HEK293 (cell line): ENCODE measurements at regions not wholly inside any gene's neighbourhood (a gene's known extent, or its start where the extent isn't known, plus 50 kb on each side); places are given as distances from the start of the nearest gene placed in this dataset.
A peak's percentile ranks its signal among the peaks of the same experiment; 100 is the strongest.
"Not testable (repeated sequence)": the region's sequence is repeated elsewhere in the genome, so short reads cannot be mapped to it uniquely, and the experiment has no call there.

Experiments
- CTCF ChIA-PET: fragments of 350-600 bp; formaldehyde crosslinking; extraction: SDS; loops from one replicate; lab custom pipeline; 2021; ENCODE audit warnings: antibody characterized with exemption; lab: Yijun Ruan, JAX
- POLR2A ChIA-PET: fragments of 300-600 bp; formaldehyde crosslinking; extraction: SDS; loops from one replicate; lab custom pipeline; 2020; ENCODE audit warnings: antibody characterized with exemption, inconsistent platforms; lab: Yijun Ruan, JAX
- H3K27ac ChIP-seq: fragments of 200-500 bp; sonication (Bioruptor generic); 2 replicates; pipeline ENCODE4 v1.5.1; 2014; ENCODE audit warnings: low read depth, low read length, control low read depth, inconsistent platforms; ENCODE audit errors: extremely low read depth
- H3K36me3 ChIP-seq, 2 experiments: fragments of 200-500 bp in 1 of 2; sonication (Bioruptor generic) in 1 of 2; 1 replicate in 1 of 2; 2 replicates in 1 of 2; pipeline ENCODE4 v1.5.1; 2014 to 2017; ENCODE audit warnings: inconsistent platforms in 2 of 2, low read length in 2 of 2; ENCODE audit not compliant: control insufficient read depth in 2 of 2, insufficient read depth in 1 of 2
- H3K4me1 ChIP-seq: fragments of 200-500 bp; sonication (Bioruptor generic); 2 replicates; pipeline ENCODE4 v1.5.1; 2014; ENCODE audit warnings: mild to moderate bottlenecking, low read length, inconsistent platforms; ENCODE audit not compliant: control insufficient read depth, insufficient read depth
- H3K4me3 ChIP-seq: 2 replicates; pipeline ENCODE4 v1.5.1; 2011; ENCODE audit warnings: low read depth, mild to moderate bottlenecking, control low read depth, low read length, moderate library complexity
- H3K9me3 ChIP-seq: fragments of 200-500 bp; sonication (Bioruptor generic); 2 replicates; pipeline ENCODE4 v1.5.1; 2014; ENCODE audit warnings: low read depth, low read length, inconsistent platforms; ENCODE audit not compliant: control insufficient read depth, insufficient read depth
- BCL11A ChIP-seq: fragments of 450-650 bp; formaldehyde crosslinking; IDR thresholded peaks from 2 replicates; pipeline ENCODE4 v1.5.1; 2016; ENCODE audit warnings: low read depth, missing biosample characterization, missing genetic modification characterization
- GLIS2 ChIP-seq: fragments of 450-650 bp; formaldehyde crosslinking; IDR thresholded peaks from 2 replicates; pipeline ENCODE4 v1.5.1; 2016; ENCODE audit warnings: missing biosample characterization, missing genetic modification characterization
- ZBTB7A ChIP-seq: fragments of 450-650 bp; formaldehyde crosslinking; IDR thresholded peaks from 2 replicates; pipeline ENCODE4 v1.5.1; 2016; ENCODE audit warnings: low read depth, missing biosample characterization, missing genetic modification characterization
- ZNF23 ChIP-seq: fragments of 450-650 bp; formaldehyde crosslinking; IDR thresholded peaks from 2 replicates; pipeline ENCODE4 v1.5.1; 2016; ENCODE audit warnings: missing biosample characterization, missing genetic modification characterization, borderline replicate concordance
- ZNF335 ChIP-seq: fragments of 450-650 bp; formaldehyde crosslinking; conservative IDR thresholded peaks from 2 replicates; pipeline ENCODE4 v1.5.1; 2016; ENCODE audit warnings: missing biosample characterization, missing genetic modification characterization
- ZNF473 ChIP-seq: fragments of 450-650 bp; formaldehyde crosslinking; IDR thresholded peaks from 2 replicates; pipeline ENCODE4 v1.5.1; 2017; ENCODE audit warnings: missing biosample characterization, missing genetic modification characterization
- ZNF561 ChIP-seq: fragments of 450-650 bp; IDR thresholded peaks from 2 replicates; pipeline ENCODE4 v1.5.1; 2018; ENCODE audit warnings: missing biosample characterization, missing genetic modification characterization, borderline replicate concordance
- TF ChIP-seq, protein P1 (sequence below): fragments of 450-650 bp; formaldehyde crosslinking; IDR thresholded peaks from 2 replicates; pipeline ENCODE4 v1.5.1; 2016; ENCODE audit warnings: missing biosample characterization, missing genetic modification characterization
- TF ChIP-seq, protein P2 (sequence below): fragments of 450-650 bp; formaldehyde crosslinking; optimal IDR thresholded peaks from 2 replicates; pipeline ENCODE3; 2016; ENCODE audit warnings: missing biosample characterization, mild to moderate bottlenecking, missing genetic modification characterization
- TF ChIP-seq, protein P3 (sequence below): fragments of 450-650 bp; formaldehyde crosslinking; IDR thresholded peaks from 2 replicates; pipeline ENCODE4 v1.5.1; 2016; ENCODE audit warnings: missing biosample characterization, missing genetic modification characterization
- TF ChIP-seq, protein P4 (sequence below): fragments of 450-650 bp; formaldehyde crosslinking; IDR thresholded peaks from 2 replicates; pipeline ENCODE4 v1.5.1; 2016; ENCODE audit warnings: missing biosample characterization, missing genetic modification characterization
- TF ChIP-seq, protein P5 (sequence below): fragments of 450-650 bp; formaldehyde crosslinking; IDR thresholded peaks from 2 replicates; pipeline ENCODE4 v1.5.1; 2017; ENCODE audit warnings: missing biosample characterization, missing genetic modification characterization
- TF ChIP-seq, protein P6 (sequence below): fragments of 450-650 bp; formaldehyde crosslinking; IDR thresholded peaks from 2 replicates; pipeline ENCODE4 v1.5.1; 2016; ENCODE audit warnings: missing biosample characterization, missing genetic modification characterization

DNA sequence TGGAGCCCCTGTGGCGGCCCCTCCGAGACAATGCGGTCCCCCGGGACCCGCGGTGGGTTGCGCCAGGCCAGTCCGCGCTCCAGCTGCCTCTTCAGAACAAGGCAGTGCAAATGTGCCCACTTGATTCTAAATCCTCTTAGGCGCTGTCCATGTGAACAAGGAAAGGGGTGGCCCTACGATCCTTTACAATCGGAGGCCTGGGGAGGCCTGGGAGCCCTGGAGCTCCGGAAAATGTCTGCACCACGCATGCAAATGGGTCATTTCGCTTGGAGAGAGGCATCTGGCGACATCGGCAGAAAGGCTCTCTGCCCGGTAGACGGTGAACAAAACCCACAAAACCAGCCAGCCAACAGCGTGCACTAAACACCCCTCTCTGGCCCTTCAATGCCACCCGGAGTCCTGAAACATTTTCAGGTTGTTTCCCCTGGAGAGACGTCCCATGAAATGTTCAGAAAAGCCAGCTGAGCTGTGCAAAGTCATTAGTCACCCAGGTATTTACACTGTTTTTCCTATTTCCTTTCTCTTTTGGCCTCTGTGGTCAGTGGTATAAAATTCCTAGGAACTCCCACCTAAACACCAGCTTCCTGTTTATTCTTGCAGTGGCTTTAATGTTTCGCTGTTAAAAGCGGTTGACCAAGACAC is 102.8 kb upstream of the ZNF438 start (continued):
- TF ChIP-seq, protein P1, sequence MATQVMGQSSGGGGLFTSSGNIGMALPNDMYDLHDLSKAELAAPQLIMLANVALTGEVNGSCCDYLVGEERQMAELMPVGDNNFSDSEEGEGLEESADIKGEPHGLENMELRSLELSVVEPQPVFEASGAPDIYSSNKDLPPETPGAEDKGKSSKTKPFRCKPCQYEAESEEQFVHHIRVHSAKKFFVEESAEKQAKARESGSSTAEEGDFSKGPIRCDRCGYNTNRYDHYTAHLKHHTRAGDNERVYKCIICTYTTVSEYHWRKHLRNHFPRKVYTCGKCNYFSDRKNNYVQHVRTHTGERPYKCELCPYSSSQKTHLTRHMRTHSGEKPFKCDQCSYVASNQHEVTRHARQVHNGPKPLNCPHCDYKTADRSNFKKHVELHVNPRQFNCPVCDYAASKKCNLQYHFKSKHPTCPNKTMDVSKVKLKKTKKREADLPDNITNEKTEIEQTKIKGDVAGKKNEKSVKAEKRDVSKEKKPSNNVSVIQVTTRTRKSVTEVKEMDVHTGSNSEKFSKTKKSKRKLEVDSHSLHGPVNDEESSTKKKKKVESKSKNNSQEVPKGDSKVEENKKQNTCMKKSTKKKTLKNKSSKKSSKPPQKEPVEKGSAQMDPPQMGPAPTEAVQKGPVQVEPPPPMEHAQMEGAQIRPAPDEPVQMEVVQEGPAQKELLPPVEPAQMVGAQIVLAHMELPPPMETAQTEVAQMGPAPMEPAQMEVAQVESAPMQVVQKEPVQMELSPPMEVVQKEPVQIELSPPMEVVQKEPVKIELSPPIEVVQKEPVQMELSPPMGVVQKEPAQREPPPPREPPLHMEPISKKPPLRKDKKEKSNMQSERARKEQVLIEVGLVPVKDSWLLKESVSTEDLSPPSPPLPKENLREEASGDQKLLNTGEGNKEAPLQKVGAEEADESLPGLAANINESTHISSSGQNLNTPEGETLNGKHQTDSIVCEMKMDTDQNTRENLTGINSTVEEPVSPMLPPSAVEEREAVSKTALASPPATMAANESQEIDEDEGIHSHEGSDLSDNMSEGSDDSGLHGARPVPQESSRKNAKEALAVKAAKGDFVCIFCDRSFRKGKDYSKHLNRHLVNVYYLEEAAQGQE (tag by site-specific recombination), result peak; percentile 52
- TF ChIP-seq ZBTB7A (tag by site-specific recombination) (no peak), ZNF561 (tag by site-specific recombination) (0 out of 2 replicates have a peak, but pooled peaks have one; percentile 17), ZNF335 (peak; percentile 42; the same call in 1 of the 2 replicates)
- TF ChIP-seq, protein P2, sequence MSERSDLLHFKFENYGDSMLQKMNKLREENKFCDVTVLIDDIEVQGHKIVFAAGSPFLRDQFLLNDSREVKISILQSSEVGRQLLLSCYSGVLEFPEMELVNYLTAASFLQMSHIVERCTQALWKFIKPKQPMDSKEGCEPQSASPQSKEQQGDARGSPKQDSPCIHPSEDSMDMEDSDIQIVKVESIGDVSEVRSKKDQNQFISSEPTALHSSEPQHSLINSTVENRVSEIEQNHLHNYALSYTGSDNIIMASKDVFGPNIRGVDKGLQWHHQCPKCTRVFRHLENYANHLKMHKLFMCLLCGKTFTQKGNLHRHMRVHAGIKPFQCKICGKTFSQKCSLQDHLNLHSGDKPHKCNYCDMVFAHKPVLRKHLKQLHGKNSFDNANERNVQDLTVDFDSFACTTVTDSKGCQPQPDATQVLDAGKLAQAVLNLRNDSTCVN (tag by site-specific recombination), result peak; percentile 7
- TF ChIP-seq, all 188 proteins: peak for 7

DNA sequence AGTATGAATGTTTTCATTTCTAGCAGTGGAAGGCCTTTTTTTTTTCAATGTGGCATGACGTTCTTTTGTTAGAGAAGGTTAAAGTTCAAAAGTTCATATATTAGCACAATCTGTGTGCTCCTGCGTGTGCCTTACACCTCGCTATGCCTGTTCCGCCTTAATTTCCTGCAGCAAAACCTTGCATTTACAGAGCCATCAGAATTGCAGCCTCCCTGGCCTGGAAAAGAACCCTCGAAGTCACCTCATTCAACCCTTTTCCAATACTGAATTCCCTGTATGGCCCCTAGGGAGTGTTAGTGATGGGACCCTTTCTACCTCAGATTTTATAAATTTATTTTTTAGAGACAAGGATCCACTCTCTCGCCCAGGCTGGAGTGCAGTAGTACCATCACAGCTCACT is 103.5 kb upstream of the ZNF438 start:
- POLR2A ChIA-PET, result no interaction called here
- Histone ChIP-seq H3K4me1 (peaks cover 13% of the 10 kb centered on the region), H3K4me3 (no peak overlapping the region), H3K9me3 (no peaks in the 10 kb centered on the region), H3K27ac (no peak overlapping the region), H3K36me3 (no peaks in the 10 kb centered on the region)
- CTCF ChIA-PET, result no interaction called here
- TF ChIP-seq, protein P3, sequence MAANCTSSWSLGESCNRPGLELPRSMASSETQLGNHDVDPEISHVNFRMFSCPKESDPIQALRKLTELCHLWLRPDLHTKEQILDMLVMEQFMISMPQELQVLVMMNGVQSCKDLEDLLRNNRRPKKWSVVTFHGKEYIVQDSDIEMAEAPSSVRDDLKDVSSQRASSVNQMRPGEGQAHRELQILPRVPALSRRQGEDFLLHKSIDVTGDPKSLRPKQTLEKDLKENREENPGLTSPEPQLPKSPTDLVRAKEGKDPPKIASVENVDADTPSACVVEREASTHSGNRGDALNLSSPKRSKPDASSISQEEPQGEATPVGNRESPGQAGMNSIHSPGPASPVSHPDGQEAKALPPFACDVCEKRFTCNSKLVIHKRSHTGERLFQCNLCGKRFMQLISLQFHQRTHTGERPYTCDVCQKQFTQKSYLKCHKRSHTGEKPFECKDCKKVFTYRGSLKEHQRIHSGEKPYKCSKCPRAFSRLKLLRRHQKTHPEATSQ, result no peak
- no peak for TF ChIP-seq BCL11A
- TF ChIP-seq, protein P4, sequence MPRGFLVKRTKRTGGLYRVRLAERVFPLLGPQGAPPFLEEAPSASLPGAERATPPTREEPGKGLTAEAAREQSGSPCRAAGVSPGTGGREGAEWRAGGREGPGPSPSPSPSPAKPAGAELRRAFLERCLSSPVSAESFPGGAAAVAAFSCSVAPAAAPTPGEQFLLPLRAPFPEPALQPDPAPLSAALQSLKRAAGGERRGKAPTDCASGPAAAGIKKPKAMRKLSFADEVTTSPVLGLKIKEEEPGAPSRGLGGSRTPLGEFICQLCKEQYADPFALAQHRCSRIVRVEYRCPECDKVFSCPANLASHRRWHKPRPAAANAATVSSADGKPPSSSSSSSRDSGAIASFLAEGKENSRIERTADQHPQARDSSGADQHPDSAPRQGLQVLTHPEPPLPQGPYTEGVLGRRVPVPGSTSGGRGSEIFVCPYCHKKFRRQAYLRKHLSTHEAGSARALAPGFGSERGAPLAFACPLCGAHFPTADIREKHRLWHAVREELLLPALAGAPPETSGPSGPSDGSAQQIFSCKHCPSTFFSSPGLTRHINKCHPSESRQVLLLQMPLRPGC, result no peak
- TF ChIP-seq, protein P5, sequence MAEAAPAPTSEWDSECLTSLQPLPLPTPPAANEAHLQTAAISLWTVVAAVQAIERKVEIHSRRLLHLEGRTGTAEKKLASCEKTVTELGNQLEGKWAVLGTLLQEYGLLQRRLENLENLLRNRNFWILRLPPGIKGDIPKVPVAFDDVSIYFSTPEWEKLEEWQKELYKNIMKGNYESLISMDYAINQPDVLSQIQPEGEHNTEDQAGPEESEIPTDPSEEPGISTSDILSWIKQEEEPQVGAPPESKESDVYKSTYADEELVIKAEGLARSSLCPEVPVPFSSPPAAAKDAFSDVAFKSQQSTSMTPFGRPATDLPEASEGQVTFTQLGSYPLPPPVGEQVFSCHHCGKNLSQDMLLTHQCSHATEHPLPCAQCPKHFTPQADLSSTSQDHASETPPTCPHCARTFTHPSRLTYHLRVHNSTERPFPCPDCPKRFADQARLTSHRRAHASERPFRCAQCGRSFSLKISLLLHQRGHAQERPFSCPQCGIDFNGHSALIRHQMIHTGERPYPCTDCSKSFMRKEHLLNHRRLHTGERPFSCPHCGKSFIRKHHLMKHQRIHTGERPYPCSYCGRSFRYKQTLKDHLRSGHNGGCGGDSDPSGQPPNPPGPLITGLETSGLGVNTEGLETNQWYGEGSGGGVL (tag by site-specific recombination), result no peak
- no peak for TF ChIP-seq ZNF473
- TF ChIP-seq GLIS2, result no peak
- TF ChIP-seq, protein P6, sequence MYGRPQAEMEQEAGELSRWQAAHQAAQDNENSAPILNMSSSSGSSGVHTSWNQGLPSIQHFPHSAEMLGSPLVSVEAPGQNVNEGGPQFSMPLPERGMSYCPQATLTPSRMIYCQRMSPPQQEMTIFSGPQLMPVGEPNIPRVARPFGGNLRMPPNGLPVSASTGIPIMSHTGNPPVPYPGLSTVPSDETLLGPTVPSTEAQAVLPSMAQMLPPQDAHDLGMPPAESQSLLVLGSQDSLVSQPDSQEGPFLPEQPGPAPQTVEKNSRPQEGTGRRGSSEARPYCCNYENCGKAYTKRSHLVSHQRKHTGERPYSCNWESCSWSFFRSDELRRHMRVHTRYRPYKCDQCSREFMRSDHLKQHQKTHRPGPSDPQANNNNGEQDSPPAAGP (tag by site-specific recombination), result no peak
- no peak for TF ChIP-seq ZNF23 (tag by site-specific recombination)

DNA sequence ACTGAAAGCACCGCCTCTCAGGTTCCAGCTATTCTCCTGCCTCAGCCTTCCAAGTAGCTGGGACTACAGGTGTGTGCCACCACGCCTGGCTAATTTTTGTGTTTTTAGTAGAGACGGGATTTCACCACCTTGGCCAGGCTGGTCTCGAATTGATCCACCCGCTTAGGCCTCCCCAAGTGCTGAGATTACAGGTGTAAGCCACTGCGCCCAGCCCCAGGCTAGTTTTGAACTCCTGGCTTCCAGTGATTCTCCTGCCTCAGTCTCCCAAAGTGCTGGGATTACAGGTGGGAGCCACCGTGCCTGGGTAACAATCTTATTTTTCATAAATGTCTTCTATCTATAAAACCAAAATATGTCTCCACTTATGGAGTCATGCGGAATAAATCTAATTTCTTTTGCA is 104.1 kb upstream of the ZNF438 start:
- H3K4me3 ChIP-seq, H3K36me3 ChIP-seq, H3K27ac ChIP-seq, CTCF ChIA-PET, POLR2A ChIA-PET, H3K9me3 ChIP-seq: not testable (repeated sequence)
- peaks cover 13% of the 10 kb centered on the region for H3K4me1 ChIP-seq
